NCI-H2171 (cell line): ENCODE measurements at regions not wholly inside any gene's neighbourhood (a gene's known extent, or its start where the extent isn't known, plus 50 kb on each side); places are given as distances from the start of the nearest gene placed in this dataset.

Experiments
- DNase-seq: peaks from one replicate; lab custom pipeline; 2025; lab: John Stamatoyannopoulos, UW

DNA sequence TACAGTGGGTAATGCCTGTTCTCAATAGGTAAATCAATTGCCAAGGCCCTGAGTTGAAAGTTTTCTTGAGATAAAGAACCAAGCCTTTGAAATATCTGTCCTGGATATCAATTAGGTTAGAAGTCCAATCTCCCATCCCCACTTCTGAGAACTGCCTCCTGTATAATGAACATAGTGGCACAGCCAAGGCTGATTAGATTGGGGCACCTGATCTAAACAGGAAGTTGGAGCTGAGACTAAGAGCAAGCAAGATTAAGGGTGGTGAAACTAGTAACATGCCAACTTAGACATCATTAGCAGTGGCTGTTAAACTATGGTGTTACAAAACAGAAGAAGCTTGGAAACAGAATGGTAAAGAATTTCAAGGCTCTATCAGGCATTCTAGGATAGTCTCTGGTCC lies 137.7 kb upstream of the TMEM108 start:
- DNase-seq, result no peak

DNA sequence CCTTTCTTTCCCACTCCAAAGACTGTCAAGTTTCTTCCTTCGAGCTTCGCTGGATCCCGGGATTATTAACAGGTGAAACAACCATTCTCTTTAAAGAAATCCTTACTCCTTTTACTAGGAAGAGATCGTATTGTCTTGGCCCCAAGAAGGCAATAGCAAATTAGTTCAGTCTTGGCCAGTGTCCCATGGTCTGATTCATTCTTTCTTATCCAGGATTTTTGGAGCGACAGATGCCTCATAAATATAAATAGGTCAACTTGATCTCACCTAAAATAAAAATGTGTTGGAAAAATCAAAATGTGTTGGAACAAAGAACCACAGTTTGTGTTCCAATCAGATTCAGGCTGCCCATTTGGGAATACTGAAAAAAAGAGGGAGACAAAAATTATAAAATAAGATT lies 140.1 kb upstream of the TMEM108 start:
- DNase-seq, result no peak

- DNase-seq, result no peak
Observed at GRCh38 chr3:132892956-132893355, 145.2 kb upstream of the TMEM108 start.

GRCh38 chr3:132881756-132882409 lies 156.3 kb upstream of the TMEM108 start:
- no peak for DNase-seq

DNA sequence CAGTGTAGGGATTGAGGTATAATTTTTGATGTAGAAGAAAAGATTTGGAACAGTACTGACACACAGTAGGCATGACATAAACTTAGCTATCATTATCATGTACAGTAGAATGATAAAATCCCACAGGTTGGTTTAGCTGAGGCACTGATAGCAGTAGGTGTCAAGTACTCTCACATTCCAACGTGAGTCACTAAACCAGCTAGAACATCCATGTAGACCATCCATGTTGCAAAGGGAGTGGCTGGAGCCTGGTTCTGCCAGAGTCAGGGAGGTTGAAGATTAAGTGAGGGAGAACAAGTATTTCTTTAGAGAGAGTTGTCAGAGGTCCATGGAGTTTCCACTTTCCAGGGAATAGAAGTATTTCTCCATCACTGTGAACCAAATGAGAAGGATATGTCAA lies 157.2 kb upstream of the TMEM108 start:
- no peak for DNase-seq

- DNase-seq, result no peak
Observed at GRCh38 chr3:132879656-132880055, 157.4 kb upstream of the NPHP3 start.

DNA sequence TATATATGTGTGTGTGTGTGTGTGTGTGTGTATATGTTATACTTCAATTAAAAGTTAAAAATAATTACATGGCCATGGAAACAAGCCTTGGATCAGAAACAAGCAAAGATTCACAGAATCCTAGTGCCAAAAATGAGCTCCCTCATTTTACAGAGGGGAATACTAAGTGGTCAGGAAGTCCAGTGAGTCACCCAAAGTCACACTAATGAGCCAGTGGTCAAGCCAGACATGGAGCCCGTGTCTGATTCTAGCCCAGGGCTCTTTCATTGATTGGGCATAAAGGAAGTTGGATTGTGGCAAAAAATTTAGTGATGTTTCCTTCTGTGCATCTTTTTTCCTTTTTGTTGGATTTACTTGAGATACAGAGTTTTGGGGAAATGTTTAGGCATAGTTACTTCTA lies 152.5 kb upstream of the NPHP3 start:
- no peak for DNase-seq

DNA sequence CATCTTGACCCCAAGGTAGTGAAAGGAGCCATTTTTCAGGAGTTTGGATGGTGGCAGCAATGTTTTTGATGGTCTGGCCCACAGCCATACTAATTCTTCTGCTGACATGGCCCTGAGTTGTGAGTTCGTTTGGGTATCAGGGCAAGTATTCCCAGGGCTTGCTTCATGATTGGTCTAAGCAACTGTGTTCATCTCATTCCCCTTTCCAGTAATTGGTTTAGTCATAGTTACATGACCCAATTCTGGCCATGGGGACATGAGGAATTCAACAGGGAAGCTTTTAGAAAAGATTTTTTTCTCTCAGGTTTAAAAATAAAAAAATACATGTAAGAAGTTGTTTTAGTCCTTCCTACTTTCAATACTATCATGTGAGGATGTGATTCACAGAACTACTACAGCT lies 150.5 kb upstream of the NPHP3 start:
- no peak for DNase-seq

- DNase-seq, result no peak
Observed at GRCh38 chr3:132871956-132872355, 149.7 kb upstream of the NPHP3 start.

DNA sequence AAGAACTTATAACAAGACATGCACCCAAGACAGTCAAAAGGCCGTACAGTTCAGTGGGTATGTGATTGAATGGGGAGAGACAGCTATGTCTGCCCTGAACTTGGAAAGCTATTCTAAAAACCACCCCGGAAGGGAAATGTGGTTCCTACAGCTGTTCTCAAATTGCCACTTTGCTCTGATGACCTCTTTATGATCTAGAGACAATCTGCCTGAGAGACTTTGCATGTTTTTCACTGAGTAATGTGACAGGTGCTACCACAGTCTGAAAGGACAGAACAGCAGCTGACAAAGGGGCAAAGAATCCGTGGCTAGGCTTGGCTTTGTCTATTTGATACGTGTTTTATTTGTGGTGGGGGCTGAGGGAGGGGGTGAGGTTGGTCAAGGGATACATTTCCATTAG lies 148.3 kb upstream of the NPHP3 start:
- DNase-seq, result no peak

DNA sequence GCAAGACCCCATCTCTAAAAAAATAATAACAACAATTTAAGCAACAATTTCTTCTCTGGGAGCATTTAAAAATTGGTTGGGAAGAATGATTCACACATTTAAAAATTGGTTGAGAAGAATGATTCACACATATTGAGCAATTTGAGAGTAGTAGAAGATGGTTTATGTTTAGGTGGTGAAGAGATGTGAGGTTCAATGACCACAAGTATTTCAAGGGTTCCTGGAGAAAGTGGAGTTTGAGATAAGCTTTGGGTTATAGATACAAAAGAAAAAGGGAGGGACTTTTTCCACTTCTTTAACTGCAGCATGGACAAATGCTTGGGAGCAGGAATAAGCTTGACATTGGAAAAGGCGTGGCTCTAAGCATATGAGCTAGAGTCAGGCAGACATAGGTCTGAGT lies 145.7 kb upstream of the NPHP3 start:
- DNase-seq, result no peak

DNA sequence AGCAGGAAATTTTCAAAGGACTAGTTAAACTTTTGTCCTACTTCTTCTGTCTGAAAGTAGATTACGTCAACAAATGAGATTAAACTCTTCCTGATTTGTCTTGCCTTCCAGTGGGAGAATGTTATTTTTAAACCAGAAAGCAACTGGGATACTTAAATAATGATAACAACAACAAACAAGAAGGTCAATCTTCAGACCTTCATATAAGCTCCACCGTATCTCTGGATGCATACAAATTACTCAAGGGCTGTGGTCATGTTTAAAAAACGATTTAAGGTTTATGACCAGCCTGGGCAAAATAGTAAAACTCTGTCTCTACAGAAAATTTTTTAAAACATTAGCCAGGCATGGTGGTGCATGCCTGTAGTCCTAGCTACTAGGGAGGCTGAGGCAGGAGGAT lies 145.3 kb upstream of the NPHP3 start:
- DNase-seq, result no peak

DNA sequence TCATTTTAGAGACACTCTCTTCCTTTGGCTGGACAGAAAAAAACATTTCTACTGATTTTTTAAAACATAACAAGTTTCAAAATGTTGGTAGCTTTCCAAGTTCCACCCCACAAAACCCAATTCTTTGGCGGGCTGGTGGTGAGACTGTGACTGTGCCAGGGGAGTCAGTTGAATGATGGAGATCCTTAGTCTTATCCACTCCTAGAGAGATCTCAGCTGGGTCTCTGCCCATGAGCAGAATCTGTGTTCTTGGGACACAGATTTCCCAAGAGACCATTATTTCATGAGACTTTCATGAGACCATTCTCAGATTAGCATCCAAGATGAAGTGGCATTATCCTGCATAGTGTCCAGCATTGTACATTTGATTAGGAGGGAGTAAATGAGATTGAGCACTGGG lies 135.1 kb upstream of the NPHP3 start:
- no peak for DNase-seq

- DNase-seq, result no peak
Observed at GRCh38 chr3:132854856-132855535, 132.8 kb upstream of the NPHP3 start.

- no peak for DNase-seq
Observed at GRCh38 chr3:132847849-132848625, 125.8 kb upstream of the NPHP3 start.

GRCh38 chr3:132843851-132844553 lies 121.8 kb upstream of the NPHP3 start:
- no peak for DNase-seq

- no peak for DNase-seq
Observed at GRCh38 chr3:132843349-132843748, 121.1 kb upstream of the NPHP3 start.

GRCh38 chr3:132841621-132842020 lies 119.4 kb upstream of the NPHP3 start:
- no peak for DNase-seq

GRCh38 chr3:132840201-132840700 lies 118.0 kb upstream of the NPHP3 start:
- no peak for DNase-seq

- no peak for DNase-seq
Observed at GRCh38 chr3:132838477-132838876, 116.3 kb upstream of the NPHP3 start.

GRCh38 chr3:132837615-132838014 lies 115.4 kb upstream of the NPHP3 start:
- no peak for DNase-seq

DNA sequence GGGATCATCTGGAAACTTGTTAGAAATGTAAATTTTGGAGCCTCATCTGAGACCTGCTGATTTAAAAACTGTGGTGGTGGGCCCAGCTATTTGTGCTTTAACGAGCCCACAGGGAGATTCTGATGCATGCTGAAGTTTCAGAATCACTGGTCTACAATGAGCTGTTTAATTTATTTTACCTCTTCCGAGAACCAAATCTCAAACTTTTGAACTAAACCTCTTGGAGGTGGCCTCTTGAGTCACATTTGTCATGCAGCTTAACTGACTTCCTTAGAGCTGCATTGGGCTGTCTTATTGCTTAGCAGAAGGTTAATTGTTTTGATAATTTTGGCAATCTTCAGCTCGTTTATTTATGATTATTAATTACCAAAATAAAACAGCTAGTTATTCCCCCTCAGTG lies 112.1 kb upstream of the NPHP3 start:
- DNase-seq, result no peak
